ENCODE measurements at regions not wholly inside any gene's neighbourhood (a gene's known extent, or its start where the extent isn't known, plus 50 kb on each side); places are given as distances from the start of the nearest gene placed in this dataset.

GRCh38 chr13:103878891-103879605, 812.8 kb upstream of the SLC10A2 start:
- TF ChIP-seq CTCF (IDR thresholded peaks at IDR 0.05 in 2 of 3, conservative IDR thresholded peaks at IDR 0.05 in 1 of 3; ENCODE audit: borderline replicate concordance in 1 of 3, insufficient read depth in 1 of 3, low read depth in 2 of 3, low read length in 2 of 3), result no peak
- TF ChIP-seq EZH2 (IDR thresholded peaks at IDR 0.05), result no peak
- TF ChIP-seq SP1 (IDR thresholded peaks at IDR 0.05; ENCODE audit: low read depth), result no peak

Measured in HCT116 (cell line).